ENCODE measurements at regions not wholly inside any gene's neighbourhood (a gene's known extent, or its start where the extent isn't known, plus 50 kb on each side); places are given as distances from the start of the nearest gene placed in this dataset.

GRCh38 chr2:3071685-3072263 is 305.8 kb downstream of the EIPR1 start:
- ChIA-PET RAD21 (ENCODE audit: unreplicated experiment) (no interaction called here), CTCF (no interaction called here), POLR2A (no interaction called here), SMC1A (ENCODE audit: uncharacterized antibody, unreplicated experiment) (no interaction called here)
- Histone ChIP-seq H3K79me2 (ENCODE audit: control insufficient read depth, insufficient read depth, low read length) (no peaks in the 10 kb centered on the region), H3K9ac (ENCODE audit: control insufficient read depth, insufficient read depth, low read length) (no peak overlapping the region), H3K27ac (ENCODE audit: control insufficient read depth, insufficient read depth) (no peak overlapping the region), H2AFZ (ENCODE audit: control insufficient read depth, low read depth, low read length) (no peak overlapping the region), H3K4me1 (ENCODE audit: control insufficient read depth, insufficient read depth, low read length) (no peaks in the 10 kb centered on the region), H3K27me3 (replicated peaks in 1 of 2; ENCODE audit: control insufficient read depth in 2 of 2, insufficient read depth in 2 of 2, low read length in 1 of 2) (peaks cover 0 to 1% of the 10 kb centered on the region in 2 experiments; a peak in 1 of 4 replicates), H3K9me3 (replicated peaks; ENCODE audit: control insufficient read depth, insufficient read depth, low read length) (no peaks in the 10 kb centered on the region), H3K4me2 (ENCODE audit: control insufficient read depth, insufficient read depth) (no peak overlapping the region), H3K4me3 (no peak overlapping the region), H4K20me1 (ENCODE audit: control insufficient read depth, insufficient read depth) (no peaks in the 10 kb centered on the region), H3K36me3 (ENCODE audit: control insufficient read depth in 2 of 2, insufficient read depth in 2 of 2, low read length in 1 of 2) (no peaks in the 10 kb centered on the region)
- intact Hi-C loops (cut with micrococcal nuclease; ENCODE audit: unreplicated experiment) (loop anchor here (5.0 kb wide), 1 partner anchor 231 kb away; no protein-coding TSS in a partner anchor), in situ Hi-C loops (cut with MboI) (no loop called here)
- DNase-seq (ENCODE audit: low read depth, low spot score) (no peak), ATAC-seq (no peak), FAIRE-seq (no peak)
- WGBS (ENCODE audit: insufficient coverage, insufficient replicate concordance, low lambda C conversion rate, missing lambda C conversion rate), result 48% methylated on average over 10 of the region's 10 CpGs
- BruUV-seq (replicated peaks), result no TSS peak
- no peak for TF ChIP-seq NFYB (IDR thresholded peaks at IDR 0.05; ENCODE audit: insufficient read depth, low read depth, low read length)
- no peak for TF ChIP-seq KAT2A (conservative IDR thresholded peaks at IDR 0.05; ENCODE audit: control insufficient read depth, low read depth, low read length)
- TF ChIP-seq DPF2 (IDR thresholded peaks at IDR 0.05), result no peak
- no peak for TF ChIP-seq RAD21 (IDR thresholded peaks at IDR 0.05; ENCODE audit: insufficient read depth, low read depth, low read length)
- no peak for TF ChIP-seq ZNF622 (IDR thresholded peaks at IDR 0.05)
- TF ChIP-seq, protein P1, sequence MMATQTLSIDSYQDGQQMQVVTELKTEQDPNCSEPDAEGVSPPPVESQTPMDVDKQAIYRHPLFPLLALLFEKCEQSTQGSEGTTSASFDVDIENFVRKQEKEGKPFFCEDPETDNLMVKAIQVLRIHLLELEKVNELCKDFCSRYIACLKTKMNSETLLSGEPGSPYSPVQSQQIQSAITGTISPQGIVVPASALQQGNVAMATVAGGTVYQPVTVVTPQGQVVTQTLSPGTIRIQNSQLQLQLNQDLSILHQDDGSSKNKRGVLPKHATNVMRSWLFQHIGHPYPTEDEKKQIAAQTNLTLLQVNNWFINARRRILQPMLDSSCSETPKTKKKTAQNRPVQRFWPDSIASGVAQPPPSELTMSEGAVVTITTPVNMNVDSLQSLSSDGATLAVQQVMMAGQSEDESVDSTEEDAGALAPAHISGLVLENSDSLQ (IDR thresholded peaks at IDR 0.05), result no peak
- TF ChIP-seq CREB1 (IDR thresholded peaks at IDR 0.05; ENCODE audit: low read depth), result no peak
- TF ChIP-seq CHD2 (IDR thresholded peaks at IDR 0.05; ENCODE audit: borderline replicate concordance, low read depth, low read length), result no peak
- TF ChIP-seq, protein P2, sequence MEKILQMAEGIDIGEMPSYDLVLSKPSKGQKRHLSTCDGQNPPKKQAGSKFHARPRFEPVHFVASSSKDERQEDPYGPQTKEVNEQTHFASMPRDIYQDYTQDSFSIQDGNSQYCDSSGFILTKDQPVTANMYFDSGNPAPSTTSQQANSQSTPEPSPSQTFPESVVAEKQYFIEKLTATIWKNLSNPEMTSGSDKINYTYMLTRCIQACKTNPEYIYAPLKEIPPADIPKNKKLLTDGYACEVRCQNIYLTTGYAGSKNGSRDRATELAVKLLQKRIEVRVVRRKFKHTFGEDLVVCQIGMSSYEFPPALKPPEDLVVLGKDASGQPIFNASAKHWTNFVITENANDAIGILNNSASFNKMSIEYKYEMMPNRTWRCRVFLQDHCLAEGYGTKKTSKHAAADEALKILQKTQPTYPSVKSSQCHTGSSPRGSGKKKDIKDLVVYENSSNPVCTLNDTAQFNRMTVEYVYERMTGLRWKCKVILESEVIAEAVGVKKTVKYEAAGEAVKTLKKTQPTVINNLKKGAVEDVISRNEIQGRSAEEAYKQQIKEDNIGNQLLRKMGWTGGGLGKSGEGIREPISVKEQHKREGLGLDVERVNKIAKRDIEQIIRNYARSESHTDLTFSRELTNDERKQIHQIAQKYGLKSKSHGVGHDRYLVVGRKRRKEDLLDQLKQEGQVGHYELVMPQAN (conservative IDR thresholded peaks at IDR 0.05), result no peak
- no peak for TF ChIP-seq HDGF (IDR thresholded peaks at IDR 0.05)
- TF ChIP-seq RUNX3 (IDR thresholded peaks at IDR 0.05; ENCODE audit: low read length), result no peak
- TF ChIP-seq, protein P3, sequence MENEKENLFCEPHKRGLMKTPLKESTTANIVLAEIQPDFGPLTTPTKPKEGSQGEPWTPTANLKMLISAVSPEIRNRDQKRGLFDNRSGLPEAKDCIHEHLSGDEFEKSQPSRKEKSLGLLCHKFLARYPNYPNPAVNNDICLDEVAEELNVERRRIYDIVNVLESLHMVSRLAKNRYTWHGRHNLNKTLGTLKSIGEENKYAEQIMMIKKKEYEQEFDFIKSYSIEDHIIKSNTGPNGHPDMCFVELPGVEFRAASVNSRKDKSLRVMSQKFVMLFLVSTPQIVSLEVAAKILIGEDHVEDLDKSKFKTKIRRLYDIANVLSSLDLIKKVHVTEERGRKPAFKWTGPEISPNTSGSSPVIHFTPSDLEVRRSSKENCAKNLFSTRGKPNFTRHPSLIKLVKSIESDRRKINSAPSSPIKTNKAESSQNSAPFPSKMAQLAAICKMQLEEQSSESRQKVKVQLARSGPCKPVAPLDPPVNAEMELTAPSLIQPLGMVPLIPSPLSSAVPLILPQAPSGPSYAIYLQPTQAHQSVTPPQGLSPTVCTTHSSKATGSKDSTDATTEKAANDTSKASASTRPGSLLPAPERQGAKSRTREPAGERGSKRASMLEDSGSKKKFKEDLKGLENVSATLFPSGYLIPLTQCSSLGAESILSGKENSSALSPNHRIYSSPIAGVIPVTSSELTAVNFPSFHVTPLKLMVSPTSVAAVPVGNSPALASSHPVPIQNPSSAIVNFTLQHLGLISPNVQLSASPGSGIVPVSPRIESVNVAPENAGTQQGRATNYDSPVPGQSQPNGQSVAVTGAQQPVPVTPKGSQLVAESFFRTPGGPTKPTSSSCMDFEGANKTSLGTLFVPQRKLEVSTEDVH (IDR thresholded peaks at IDR 0.05; ENCODE audit: low read depth, partially characterized antibody), result no peak
- no peak for TF ChIP-seq MTA2 (IDR thresholded peaks at IDR 0.05; ENCODE audit: low read depth)
- no peak for TF ChIP-seq SIN3A (IDR thresholded peaks at IDR 0.05; ENCODE audit: low read depth, low read length)
- no peak for TF ChIP-seq STAT3 (IDR thresholded peaks at IDR 0.05; ENCODE audit: low read depth, low read length)
- TF ChIP-seq, protein P4, sequence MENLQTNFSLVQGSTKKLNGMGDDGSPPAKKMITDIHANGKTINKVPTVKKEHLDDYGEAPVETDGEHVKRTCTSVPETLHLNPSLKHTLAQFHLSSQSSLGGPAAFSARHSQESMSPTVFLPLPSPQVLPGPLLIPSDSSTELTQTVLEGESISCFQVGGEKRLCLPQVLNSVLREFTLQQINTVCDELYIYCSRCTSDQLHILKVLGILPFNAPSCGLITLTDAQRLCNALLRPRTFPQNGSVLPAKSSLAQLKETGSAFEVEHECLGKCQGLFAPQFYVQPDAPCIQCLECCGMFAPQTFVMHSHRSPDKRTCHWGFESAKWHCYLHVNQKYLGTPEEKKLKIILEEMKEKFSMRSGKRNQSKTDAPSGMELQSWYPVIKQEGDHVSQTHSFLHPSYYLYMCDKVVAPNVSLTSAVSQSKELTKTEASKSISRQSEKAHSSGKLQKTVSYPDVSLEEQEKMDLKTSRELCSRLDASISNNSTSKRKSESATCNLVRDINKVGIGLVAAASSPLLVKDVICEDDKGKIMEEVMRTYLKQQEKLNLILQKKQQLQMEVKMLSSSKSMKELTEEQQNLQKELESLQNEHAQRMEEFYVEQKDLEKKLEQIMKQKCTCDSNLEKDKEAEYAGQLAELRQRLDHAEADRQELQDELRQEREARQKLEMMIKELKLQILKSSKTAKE (IDR thresholded peaks at IDR 0.05; ENCODE audit: low read depth, poor library complexity, severe bottlenecking), result no peak
- no peak for TF ChIP-seq ZNF24 (IDR thresholded peaks at IDR 0.05)
- TF ChIP-seq CHD1 (IDR thresholded peaks at IDR 0.05; ENCODE audit: low read depth, low read length), result no peak
- no peak for TF ChIP-seq FOXK2 (IDR thresholded peaks at IDR 0.05)

All from GM12878 (cell line).